ENCODE measurements at regions not wholly inside any gene's neighbourhood (a gene's known extent, or its start where the extent isn't known, plus 50 kb on each side); places are given as distances from the start of the nearest gene placed in this dataset.

DNA sequence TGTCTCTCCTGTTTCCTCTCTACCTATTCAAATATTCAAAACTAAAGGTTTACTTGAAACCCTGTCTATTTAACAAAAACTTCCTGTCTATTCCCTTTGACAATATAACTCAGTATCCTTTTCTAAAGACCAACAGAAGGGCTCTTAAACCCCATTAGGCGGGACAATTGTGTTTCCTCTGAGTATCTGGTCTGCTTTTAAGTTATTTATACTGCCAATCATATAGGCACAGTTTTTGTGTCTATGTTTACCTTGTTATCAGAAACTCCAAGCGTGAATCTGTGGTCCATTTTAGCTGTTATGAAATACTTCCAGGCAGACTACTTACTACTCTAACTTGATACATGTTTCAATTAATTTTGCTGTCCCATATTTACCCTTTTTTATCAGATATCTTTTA, 350.0 kb upstream of the CTSO start:
- TF ChIP-seq, protein P1, sequence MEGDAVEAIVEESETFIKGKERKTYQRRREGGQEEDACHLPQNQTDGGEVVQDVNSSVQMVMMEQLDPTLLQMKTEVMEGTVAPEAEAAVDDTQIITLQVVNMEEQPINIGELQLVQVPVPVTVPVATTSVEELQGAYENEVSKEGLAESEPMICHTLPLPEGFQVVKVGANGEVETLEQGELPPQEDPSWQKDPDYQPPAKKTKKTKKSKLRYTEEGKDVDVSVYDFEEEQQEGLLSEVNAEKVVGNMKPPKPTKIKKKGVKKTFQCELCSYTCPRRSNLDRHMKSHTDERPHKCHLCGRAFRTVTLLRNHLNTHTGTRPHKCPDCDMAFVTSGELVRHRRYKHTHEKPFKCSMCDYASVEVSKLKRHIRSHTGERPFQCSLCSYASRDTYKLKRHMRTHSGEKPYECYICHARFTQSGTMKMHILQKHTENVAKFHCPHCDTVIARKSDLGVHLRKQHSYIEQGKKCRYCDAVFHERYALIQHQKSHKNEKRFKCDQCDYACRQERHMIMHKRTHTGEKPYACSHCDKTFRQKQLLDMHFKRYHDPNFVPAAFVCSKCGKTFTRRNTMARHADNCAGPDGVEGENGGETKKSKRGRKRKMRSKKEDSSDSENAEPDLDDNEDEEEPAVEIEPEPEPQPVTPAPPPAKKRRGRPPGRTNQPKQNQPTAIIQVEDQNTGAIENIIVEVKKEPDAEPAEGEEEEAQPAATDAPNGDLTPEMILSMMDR (conservative IDR thresholded peaks at IDR 0.05; ENCODE audit: low read depth, low read length): no peak
- TF ChIP-seq POLR2A (IDR thresholded peaks at IDR 0.05; ENCODE audit: low read depth, low read length) (no peak), RFX5 (IDR thresholded peaks at IDR 0.05; ENCODE audit: low read depth, low read length) (no peak), MXI1 (IDR thresholded peaks at IDR 0.05; ENCODE audit: borderline replicate concordance, low read depth, low read length) (no peak), RAD21 (IDR thresholded peaks at IDR 0.05; ENCODE audit: low read length) (no peak), SMC3 (IDR thresholded peaks at IDR 0.05; ENCODE audit: low read depth, low read length) (no peak), CEBPB (IDR thresholded peaks at IDR 0.05; ENCODE audit: low read depth, low read length) (no peak), FOS (IDR thresholded peaks at IDR 0.05; ENCODE audit: low read depth, low read length) (no peak), MAZ (IDR thresholded peaks at IDR 0.05; ENCODE audit: borderline replicate concordance, low read depth, low read length) (no peak), RCOR1 (IDR thresholded peaks at IDR 0.05; ENCODE audit: insufficient replicate concordance, low read length) (no peak)
- TF ChIP-seq, protein P2, sequence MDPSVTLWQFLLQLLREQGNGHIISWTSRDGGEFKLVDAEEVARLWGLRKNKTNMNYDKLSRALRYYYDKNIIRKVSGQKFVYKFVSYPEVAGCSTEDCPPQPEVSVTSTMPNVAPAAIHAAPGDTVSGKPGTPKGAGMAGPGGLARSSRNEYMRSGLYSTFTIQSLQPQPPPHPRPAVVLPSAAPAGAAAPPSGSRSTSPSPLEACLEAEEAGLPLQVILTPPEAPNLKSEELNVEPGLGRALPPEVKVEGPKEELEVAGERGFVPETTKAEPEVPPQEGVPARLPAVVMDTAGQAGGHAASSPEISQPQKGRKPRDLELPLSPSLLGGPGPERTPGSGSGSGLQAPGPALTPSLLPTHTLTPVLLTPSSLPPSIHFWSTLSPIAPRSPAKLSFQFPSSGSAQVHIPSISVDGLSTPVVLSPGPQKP (IDR thresholded peaks at IDR 0.05; ENCODE audit: borderline replicate concordance, low read depth, low read length): no peak
- TF ChIP-seq, protein P3, sequence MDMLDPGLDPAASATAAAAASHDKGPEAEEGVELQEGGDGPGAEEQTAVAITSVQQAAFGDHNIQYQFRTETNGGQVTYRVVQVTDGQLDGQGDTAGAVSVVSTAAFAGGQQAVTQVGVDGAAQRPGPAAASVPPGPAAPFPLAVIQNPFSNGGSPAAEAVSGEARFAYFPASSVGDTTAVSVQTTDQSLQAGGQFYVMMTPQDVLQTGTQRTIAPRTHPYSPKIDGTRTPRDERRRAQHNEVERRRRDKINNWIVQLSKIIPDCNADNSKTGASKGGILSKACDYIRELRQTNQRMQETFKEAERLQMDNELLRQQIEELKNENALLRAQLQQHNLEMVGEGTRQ (IDR thresholded peaks at IDR 0.05; ENCODE audit: low read depth, low read length): no peak
